Kidney glomerular epithelial cell (primary cell): ENCODE measurements at regions not wholly inside any gene's neighbourhood (a gene's known extent, or its start where the extent isn't known, plus 50 kb on each side); places are given as distances from the start of the nearest gene placed in this dataset.
"Not testable (repeated sequence)": the region's sequence is repeated elsewhere in the genome, so short reads cannot be mapped to it uniquely, and the experiment has no call there.

Experiments
- DNase-seq: peaks from one replicate; lab custom pipeline; 2025; lab: John Stamatoyannopoulos, UW

DNA sequence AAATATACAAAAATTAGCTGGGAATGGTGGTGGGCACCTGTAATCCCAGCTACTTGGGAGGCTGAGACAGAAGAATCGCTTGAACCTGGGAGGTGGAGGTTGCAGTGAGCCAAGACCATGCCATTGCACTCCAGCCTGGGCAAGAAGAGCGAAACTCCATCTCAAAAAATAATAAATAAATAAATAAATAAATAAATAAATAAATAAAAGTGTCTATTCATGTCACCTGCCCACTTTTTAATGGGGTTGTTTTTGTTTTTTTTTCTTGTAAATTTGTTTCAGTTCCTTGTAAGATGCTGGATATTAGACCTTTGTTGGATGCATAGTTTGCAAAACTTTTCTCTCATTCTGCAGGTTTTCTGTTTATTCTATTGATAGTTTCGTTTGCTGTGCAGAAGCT lies 71.9 kb upstream of the KCNAB1 start:
- DNase-seq: not testable (repeated sequence)

DNA sequence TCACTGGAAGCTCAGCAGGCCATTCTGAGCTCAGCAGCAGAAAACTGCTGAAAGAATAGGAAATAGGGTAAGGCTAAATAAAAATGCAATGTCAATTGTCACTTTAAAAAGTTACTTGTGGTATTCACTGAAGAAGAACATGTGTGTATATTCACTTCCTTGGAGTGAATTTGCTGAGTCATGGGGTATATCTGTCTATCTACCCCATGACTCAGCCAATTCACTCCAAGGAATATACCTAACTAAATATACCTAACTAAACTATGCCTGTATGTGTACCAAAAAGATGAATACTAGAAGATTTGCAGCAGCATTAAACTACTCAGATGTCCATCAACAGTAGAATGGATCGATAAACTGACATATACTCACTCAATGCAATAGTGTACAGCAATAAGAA lies 69.5 kb upstream of the KCNAB1 start:
- DNase-seq: no peak

DNA sequence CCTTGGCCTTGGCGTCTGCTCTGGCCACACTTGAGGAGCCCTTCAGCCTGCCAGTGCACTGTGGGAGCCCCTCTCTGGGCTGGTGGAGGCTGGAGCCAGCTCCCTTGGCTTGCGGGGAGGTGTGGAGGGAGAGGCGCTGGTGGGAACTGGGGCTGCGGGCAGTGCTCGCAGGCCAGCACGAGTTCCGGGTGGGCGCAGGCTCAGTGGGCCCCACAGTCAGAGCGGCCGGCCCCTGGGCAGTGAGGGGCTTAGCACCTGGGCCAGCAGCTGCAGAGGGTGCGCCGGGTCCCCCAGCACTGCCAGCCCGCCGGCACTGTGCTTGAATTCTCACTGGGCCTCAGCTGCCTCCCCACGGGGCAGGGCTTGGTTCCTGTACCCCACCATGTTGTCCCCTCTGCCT lies 68.7 kb upstream of the KCNAB1 start:
- DNase-seq: no peak

DNA sequence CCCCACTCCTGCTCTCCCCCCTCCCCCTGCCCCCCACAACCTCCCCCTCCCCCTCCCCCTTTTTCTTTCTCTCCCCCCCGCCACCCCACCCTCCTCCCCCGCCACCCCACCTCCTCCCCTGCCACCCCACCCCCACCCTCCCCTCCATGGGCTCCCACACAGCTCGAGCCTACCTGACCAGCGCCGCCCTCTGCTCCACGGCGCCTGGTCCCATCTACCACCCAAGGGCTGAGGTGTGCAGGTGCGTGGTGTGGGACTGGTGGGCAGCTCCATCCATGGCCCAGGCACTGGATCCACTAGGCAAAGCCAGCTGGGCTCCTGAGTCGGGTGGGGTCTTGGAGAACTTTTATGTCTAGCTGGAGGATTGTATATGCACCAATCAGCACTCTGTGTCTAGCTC lies 68.3 kb upstream of the KCNAB1 start:
- no peak for DNase-seq

DNA sequence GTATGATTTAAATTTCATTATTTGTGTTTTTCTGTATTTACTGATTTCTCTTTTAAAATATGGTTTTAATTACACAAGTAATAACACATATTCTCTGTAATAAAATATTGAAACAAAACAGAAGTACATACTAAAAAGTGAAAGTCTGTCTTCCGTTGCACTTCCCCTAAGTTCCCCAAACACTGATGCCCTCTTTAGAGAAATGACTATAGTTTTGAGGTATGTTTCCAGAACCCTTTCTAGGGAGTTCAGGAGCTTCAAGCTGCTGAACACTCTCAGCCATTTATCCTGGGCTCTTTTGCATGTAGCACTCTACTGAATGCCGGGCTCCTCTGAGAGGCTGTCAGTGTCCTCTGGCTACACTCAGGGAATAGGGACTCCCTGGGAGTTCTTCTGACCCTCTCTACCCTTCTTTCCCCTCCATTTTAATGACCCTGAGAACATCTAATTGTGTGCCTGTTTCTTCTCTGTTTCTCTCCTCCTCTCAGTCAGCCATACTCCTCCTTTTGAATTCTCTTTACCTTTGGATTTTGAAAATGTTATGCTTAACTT lies 60.4 kb upstream of the KCNAB1 start:
- DNase-seq: no peak

DNA sequence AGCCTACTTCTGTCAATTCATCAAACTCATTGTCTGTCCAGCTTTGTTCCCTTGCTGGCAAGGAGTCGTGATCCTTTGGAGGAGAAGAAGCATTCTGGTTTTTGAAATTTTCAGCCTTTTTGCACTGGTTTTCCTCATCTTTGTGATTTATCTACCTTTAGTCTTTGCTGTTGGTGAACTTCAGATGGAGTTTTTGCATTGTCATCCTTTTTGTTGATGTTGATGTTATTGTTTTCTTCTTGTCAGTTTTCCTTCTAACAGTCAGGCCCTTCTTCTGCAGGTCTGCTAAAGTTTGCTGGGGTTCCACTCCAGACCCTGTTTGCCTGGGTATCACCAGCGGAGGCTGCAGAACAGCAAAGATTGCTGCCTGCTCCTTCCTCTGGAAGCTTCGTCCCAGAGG lies 52.2 kb upstream of the KCNAB1 start:
- DNase-seq: not testable (repeated sequence)

DNA sequence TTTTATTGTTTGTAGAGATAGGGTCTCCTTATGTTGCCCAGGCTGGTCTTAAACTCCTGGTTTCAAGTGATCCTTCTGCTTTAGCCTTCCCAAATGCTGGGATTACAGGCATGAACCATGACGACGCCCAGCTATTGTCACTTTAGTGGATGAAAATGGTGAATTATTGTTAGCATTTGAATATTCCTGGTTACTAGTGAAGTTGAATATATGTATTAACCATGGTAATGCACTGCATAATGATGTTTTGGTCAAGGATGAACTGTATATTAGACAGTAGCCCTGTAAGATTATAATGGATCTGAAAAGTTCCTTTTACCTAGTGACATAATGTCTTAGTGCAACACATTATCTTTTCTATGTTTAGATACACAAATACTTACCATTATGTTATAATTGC lies 50.4 kb upstream of the KCNAB1 start:
- DNase-seq: no peak
